GM18951 (cell line): ENCODE measurements at regions not wholly inside any gene's neighbourhood (a gene's known extent, or its start where the extent isn't known, plus 50 kb on each side); places are given as distances from the start of the nearest gene placed in this dataset.

Experiments
- POLR2A ChIP-seq: IDR thresholded peaks from 4 replicates; pipeline ENCODE4 v1.6.1; 2011; ENCODE audit warnings: mild to moderate bottlenecking; ENCODE audit not compliant: insufficient read length, insufficient read depth; ENCODE audit errors: extremely low read depth
- in situ Hi-C: fragments of 300-500 bp; cut with MboI; formaldehyde crosslinking; loops from one replicate; pipeline ENCODE4 v1.12.0; 2022; ENCODE audit warnings: low sequenced_read_pairs, mixed read lengths, inconsistent platforms; ENCODE audit not compliant: unreplicated experiment

- in situ Hi-C loops, result no loop called here
- no peak for TF ChIP-seq POLR2A
Measured at GRCh38 chr14:58785701-58786100, 147.9 kb downstream of the DACT1 start.

GRCh38 chr14:58787592-58787991 is 149.8 kb downstream of the DACT1 start:
- no peak for TF ChIP-seq POLR2A
- in situ Hi-C loops, result no loop called here

GRCh38 chr14:58788655-58789503 is 151.1 kb downstream of the DACT1 start:
- no peak for TF ChIP-seq POLR2A
- in situ Hi-C loops, result no loop called here

GRCh38 chr14:58789736-58790135 is 152.0 kb downstream of the DACT1 start:
- no peak for TF ChIP-seq POLR2A
- in situ Hi-C loops, result no loop called here

- in situ Hi-C loops, result no loop called here
- TF ChIP-seq POLR2A, result no peak
Measured at GRCh38 chr14:58792416-58792815, 154.7 kb downstream of the DACT1 start.

- TF ChIP-seq POLR2A, result no peak
Measured at GRCh38 chr14:58793131-58793740, 155.5 kb downstream of the DACT1 start.

GRCh38 chr14:58794993-58795762 is 157.4 kb downstream of the DACT1 start:
- TF ChIP-seq POLR2A, result no peak
- in situ Hi-C loops, result no loop called here

More at GRCh38 chr14:58793131-58793740, 155.5 kb downstream of the DACT1 start:
- in situ Hi-C loops, result no loop called here

- no peak for TF ChIP-seq POLR2A
- in situ Hi-C loops, result no loop called here
Measured at GRCh38 chr14:58796242-58797009, 158.7 kb downstream of the DACT1 start.

- TF ChIP-seq POLR2A, result no peak
- in situ Hi-C loops, result no loop called here
Measured at GRCh38 chr14:58797010-58797429, 159.3 kb downstream of the DACT1 start.

GRCh38 chr14:58798173-58798572 is 160.4 kb downstream of the DACT1 start:
- in situ Hi-C loops, result no loop called here
- no peak for TF ChIP-seq POLR2A

- in situ Hi-C loops, result no loop called here
- TF ChIP-seq POLR2A, result no peak
Measured at GRCh38 chr14:58801086-58801485, 163.3 kb downstream of the DACT1 start.

- in situ Hi-C loops, result no loop called here
- no peak for TF ChIP-seq POLR2A
Measured at GRCh38 chr14:58805057-58805456, 167.3 kb downstream of the DACT1 start.
